ENCODE measurements at regions not wholly inside any gene's neighbourhood (a gene's known extent, or its start where the extent isn't known, plus 50 kb on each side); places are given as distances from the start of the nearest gene placed in this dataset.

DNA sequence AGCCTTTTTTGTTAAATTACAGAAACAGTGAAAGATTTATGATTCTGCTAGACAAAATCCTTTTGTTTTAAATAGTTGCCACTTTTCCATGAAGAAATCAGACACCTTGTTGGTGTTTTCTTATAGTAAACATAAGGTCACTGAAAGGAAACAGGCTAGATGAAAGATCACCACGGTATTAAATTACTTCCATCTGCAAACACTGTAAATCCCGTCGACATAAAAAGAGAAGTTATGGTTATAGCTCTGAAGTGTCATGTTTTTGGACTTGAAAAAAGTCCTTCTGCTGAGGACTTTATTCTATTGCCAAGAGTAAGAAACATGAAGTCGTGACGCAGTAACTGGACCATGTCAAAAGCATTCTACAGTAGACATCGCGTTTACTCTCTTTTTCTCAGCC lies 567.6 kb upstream of the SLIT2 start:
- Histone ChIP-seq H4K20me1 (ENCODE audit: control insufficient read depth, insufficient read depth) (no peaks in the 10 kb centered on the region), H3K79me2 (ENCODE audit: control insufficient read depth, insufficient read depth, low read length) (no peaks in the 10 kb centered on the region), H3K4me1 (ENCODE audit: control insufficient read depth, insufficient read depth, low read length) (no peaks in the 10 kb centered on the region), H3K4me2 (ENCODE audit: control insufficient read depth, insufficient read depth) (no peak overlapping the region), H2AFZ (ENCODE audit: control insufficient read depth, low read depth, low read length) (no peak overlapping the region), H3K27ac (ENCODE audit: control insufficient read depth, insufficient read depth) (no peak overlapping the region), H3K9ac (ENCODE audit: control insufficient read depth, insufficient read depth, low read length) (no peak overlapping the region), H3K36me3 (ENCODE audit: control insufficient read depth in 2 of 2, insufficient read depth in 2 of 2, low read length in 1 of 2) (no peaks in the 10 kb centered on the region), H3K27me3 (replicated peaks in 1 of 2; ENCODE audit: control insufficient read depth in 2 of 2, insufficient read depth in 2 of 2, low read length in 1 of 2) (no peaks in the 10 kb centered on the region), H3K9me3 (replicated peaks; ENCODE audit: control insufficient read depth, insufficient read depth, low read length) (no peaks in the 10 kb centered on the region), H3K4me3 (no peak overlapping the region)
- FAIRE-seq (no peak), ATAC-seq (no peak), DNase-seq (ENCODE audit: low read depth, low spot score) (no peak)
- no TSS peak for BruUV-seq (replicated peaks)
- POLR2A ChIA-PET: no interaction called here
- SMC1A ChIA-PET (ENCODE audit: uncharacterized antibody, unreplicated experiment): no interaction called here
- RAD21 ChIA-PET (ENCODE audit: unreplicated experiment): no interaction called here
- intact Hi-C loops (cut with micrococcal nuclease; ENCODE audit: unreplicated experiment): no loop called here
- TF ChIP-seq POLR2AphosphoS2 (IDR thresholded peaks at IDR 0.05; ENCODE audit: low read depth, low read length): no peak
- TF ChIP-seq, protein P1, sequence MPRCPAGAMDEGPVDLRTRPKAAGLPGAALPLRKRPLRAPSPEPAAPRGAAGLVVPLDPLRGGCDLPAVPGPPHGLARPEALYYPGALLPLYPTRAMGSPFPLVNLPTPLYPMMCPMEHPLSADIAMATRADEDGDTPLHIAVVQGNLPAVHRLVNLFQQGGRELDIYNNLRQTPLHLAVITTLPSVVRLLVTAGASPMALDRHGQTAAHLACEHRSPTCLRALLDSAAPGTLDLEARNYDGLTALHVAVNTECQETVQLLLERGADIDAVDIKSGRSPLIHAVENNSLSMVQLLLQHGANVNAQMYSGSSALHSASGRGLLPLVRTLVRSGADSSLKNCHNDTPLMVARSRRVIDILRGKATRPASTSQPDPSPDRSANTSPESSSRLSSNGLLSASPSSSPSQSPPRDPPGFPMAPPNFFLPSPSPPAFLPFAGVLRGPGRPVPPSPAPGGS (IDR thresholded peaks at IDR 0.05; ENCODE audit: borderline replicate concordance, insufficient read depth, low read depth, low read length, poor library complexity, severe bottlenecking): no peak
- no peak for TF ChIP-seq NR2C2 (IDR thresholded peaks at IDR 0.05; ENCODE audit: borderline replicate concordance, control insufficient read depth, insufficient read length, low read depth)
- no peak for TF ChIP-seq SMAD1 (IDR thresholded peaks at IDR 0.05; ENCODE audit: low read depth, partially characterized antibody)
- TF ChIP-seq CBX5 (IDR thresholded peaks at IDR 0.05; ENCODE audit: low read depth): no peak
- CTCF ChIA-PET: no interaction called here
- in situ Hi-C loops (cut with MboI): no loop called here
- WGBS (ENCODE audit: insufficient coverage, insufficient replicate concordance, low lambda C conversion rate, missing lambda C conversion rate): 28% methylated on average over 7 of the region's 7 CpGs

DNA sequence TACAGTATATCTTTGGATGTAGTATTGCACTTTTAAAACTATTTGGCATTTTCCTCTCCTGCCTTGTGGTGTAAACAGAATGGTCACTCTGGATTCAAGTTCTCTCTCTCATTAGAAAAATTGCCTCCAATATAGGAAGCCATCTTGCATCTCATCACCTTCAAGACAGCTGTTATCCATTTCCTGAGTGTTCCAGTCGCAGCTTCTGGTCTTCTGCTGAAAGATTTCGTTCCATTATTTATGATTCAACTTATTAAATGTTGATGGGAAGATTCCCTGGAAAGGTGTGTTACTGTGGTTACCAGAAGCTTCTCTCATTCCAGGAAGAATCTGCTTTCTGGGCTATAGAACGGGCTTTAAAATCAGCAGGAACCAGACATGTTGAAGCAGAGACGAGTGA lies 568.3 kb upstream of the SLIT2 start:
- in situ Hi-C loops (cut with MboI) (no loop called here), intact Hi-C loops (cut with micrococcal nuclease; ENCODE audit: unreplicated experiment) (no loop called here)
- no peak for DNase-seq (ENCODE audit: low read depth, low spot score)
- no peak for ATAC-seq
- RAD21 ChIA-PET (ENCODE audit: unreplicated experiment): no interaction called here
- Histone ChIP-seq H3K4me1 (ENCODE audit: control insufficient read depth, insufficient read depth, low read length) (no peaks in the 10 kb centered on the region), H3K4me2 (ENCODE audit: control insufficient read depth, insufficient read depth) (no peak overlapping the region), H3K27me3 (replicated peaks in 1 of 2; ENCODE audit: control insufficient read depth in 2 of 2, insufficient read depth in 2 of 2, low read length in 1 of 2) (no peaks in the 10 kb centered on the region), H3K9ac (ENCODE audit: control insufficient read depth, insufficient read depth, low read length) (no peak overlapping the region), H3K27ac (ENCODE audit: control insufficient read depth, insufficient read depth) (no peak overlapping the region), H4K20me1 (ENCODE audit: control insufficient read depth, insufficient read depth) (no peaks in the 10 kb centered on the region), H3K36me3 (ENCODE audit: control insufficient read depth in 2 of 2, insufficient read depth in 2 of 2, low read length in 1 of 2) (no peaks in the 10 kb centered on the region), H3K4me3 (no peak overlapping the region), H3K79me2 (ENCODE audit: control insufficient read depth, insufficient read depth, low read length) (no peaks in the 10 kb centered on the region), H2AFZ (ENCODE audit: control insufficient read depth, low read depth, low read length) (no peak overlapping the region), H3K9me3 (replicated peaks; ENCODE audit: control insufficient read depth, insufficient read depth, low read length) (no peaks in the 10 kb centered on the region)
- TF ChIP-seq TCF12 (IDR thresholded peaks at IDR 0.05; ENCODE audit: low read depth, low read length) (no peak), NR2C2 (IDR thresholded peaks at IDR 0.05; ENCODE audit: borderline replicate concordance, control insufficient read depth, insufficient read length, low read depth) (no peak), RELA (IDR thresholded peaks at IDR 0.05; ENCODE audit: borderline replicate concordance, partially characterized antibody) (no peak), PAX5 (IDR thresholded peaks at IDR 0.05; ENCODE audit: borderline replicate concordance, low read depth, low read length) (no peak), FOXM1 (IDR thresholded peaks at IDR 0.05; ENCODE audit: low read depth, low read length) (no peak)
- CTCF ChIA-PET: no interaction called here
- SMC1A ChIA-PET (ENCODE audit: uncharacterized antibody, unreplicated experiment): no interaction called here
- no TSS peak for BruUV-seq (replicated peaks)
- POLR2A ChIA-PET: no interaction called here
- FAIRE-seq: no peak
- WGBS (ENCODE audit: insufficient coverage, insufficient replicate concordance, low lambda C conversion rate, missing lambda C conversion rate): 0% methylated on average over 4 of the region's 4 CpGs

All from GM12878 (cell line).